ENCODE measurements at regions not wholly inside any gene's neighbourhood (a gene's known extent, or its start where the extent isn't known, plus 50 kb on each side); places are given as distances from the start of the nearest gene placed in this dataset.

DNA sequence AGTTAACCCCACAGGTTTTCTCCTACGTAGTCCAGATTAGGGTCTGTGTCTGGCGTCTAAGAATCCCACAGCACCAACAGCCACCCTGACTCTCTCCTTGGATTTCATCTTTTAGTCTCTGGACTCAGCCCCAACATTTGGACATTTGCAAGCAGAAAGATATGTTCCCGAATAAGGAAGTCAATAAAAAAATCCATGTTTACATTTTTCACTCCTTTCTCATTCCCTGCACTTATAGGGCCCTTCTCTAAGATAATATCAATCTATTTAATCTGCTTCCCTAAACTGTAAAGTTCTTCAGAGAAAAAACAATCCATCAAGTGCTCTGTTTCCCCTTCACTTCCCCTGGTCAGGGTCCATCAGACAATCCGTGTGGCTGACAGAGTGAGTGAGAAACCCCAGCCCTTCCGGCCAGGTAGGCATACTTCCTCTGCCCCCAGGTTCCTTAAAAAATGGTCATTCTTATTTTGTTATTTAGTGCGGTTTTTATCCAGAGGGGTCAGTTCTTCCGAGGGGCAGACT is 105.9 kb upstream of the CDC42BPA start:
- TF ChIP-seq CTCF (IDR thresholded peaks at IDR 0.05) (no peak), EZH2 (IDR thresholded peaks at IDR 0.05) (no peak)

Measured in neural progenitor cell (in vitro differentiated cells).